DND-41 (cell line): ENCODE measurements at regions not wholly inside any gene's neighbourhood (a gene's known extent, or its start where the extent isn't known, plus 50 kb on each side); places are given as distances from the start of the nearest gene placed in this dataset.

Source experiments
- EZH2 ChIP-seq: IDR thresholded peaks from 3 replicates; pipeline ENCODE4 v1.6.1; 2012; ENCODE audit warnings: borderline replicate concordance, low read depth, mild to moderate bottlenecking, moderate library complexity, low read length, inconsistent platforms; ENCODE audit not compliant: severe bottlenecking
- TF ChIP-seq, protein P1 (sequence below): IDR thresholded peaks from 2 replicates; pipeline ENCODE4 v1.5.1; 2012; ENCODE audit warnings: borderline replicate concordance, low read length, moderate library complexity, mild to moderate bottlenecking; ENCODE audit not compliant: poor library complexity, severe bottlenecking; ENCODE audit errors: extremely low read depth

GRCh38 chr10:131758939-131759301 is 141.9 kb upstream of the PPP2R2D start:
- TF ChIP-seq, protein P1, sequence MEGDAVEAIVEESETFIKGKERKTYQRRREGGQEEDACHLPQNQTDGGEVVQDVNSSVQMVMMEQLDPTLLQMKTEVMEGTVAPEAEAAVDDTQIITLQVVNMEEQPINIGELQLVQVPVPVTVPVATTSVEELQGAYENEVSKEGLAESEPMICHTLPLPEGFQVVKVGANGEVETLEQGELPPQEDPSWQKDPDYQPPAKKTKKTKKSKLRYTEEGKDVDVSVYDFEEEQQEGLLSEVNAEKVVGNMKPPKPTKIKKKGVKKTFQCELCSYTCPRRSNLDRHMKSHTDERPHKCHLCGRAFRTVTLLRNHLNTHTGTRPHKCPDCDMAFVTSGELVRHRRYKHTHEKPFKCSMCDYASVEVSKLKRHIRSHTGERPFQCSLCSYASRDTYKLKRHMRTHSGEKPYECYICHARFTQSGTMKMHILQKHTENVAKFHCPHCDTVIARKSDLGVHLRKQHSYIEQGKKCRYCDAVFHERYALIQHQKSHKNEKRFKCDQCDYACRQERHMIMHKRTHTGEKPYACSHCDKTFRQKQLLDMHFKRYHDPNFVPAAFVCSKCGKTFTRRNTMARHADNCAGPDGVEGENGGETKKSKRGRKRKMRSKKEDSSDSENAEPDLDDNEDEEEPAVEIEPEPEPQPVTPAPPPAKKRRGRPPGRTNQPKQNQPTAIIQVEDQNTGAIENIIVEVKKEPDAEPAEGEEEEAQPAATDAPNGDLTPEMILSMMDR, result no peak
- no peak for TF ChIP-seq EZH2
